DOHH2 (cell line): ENCODE measurements at regions not wholly inside any gene's neighbourhood (a gene's known extent, or its start where the extent isn't known, plus 50 kb on each side); places are given as distances from the start of the nearest gene placed in this dataset.
"Not testable (repeated sequence)": the region's sequence is repeated elsewhere in the genome, so short reads cannot be mapped to it uniquely, and the experiment has no call there.

Experiments
- EZH2phosphoT487 ChIP-seq: fragments of 200-600 bp; sonication (generic); IDR thresholded peaks from 2 replicates; pipeline ENCODE4 v1.6.1; 2017; ENCODE audit warnings: borderline replicate concordance, mild to moderate bottlenecking, antibody characterized with exemption, low read length, moderate library complexity, mixed read lengths
- TF ChIP-seq, protein P1 (sequence below): fragments of 200-600 bp; sonication (generic); IDR thresholded peaks from one replicate; pipeline ENCODE4 v1.5.1; 2014; ENCODE audit warnings: antibody characterized with exemption, mild to moderate bottlenecking, low read depth, low read length; ENCODE audit not compliant: poor library complexity, severe bottlenecking

- TF ChIP-seq, protein P1, sequence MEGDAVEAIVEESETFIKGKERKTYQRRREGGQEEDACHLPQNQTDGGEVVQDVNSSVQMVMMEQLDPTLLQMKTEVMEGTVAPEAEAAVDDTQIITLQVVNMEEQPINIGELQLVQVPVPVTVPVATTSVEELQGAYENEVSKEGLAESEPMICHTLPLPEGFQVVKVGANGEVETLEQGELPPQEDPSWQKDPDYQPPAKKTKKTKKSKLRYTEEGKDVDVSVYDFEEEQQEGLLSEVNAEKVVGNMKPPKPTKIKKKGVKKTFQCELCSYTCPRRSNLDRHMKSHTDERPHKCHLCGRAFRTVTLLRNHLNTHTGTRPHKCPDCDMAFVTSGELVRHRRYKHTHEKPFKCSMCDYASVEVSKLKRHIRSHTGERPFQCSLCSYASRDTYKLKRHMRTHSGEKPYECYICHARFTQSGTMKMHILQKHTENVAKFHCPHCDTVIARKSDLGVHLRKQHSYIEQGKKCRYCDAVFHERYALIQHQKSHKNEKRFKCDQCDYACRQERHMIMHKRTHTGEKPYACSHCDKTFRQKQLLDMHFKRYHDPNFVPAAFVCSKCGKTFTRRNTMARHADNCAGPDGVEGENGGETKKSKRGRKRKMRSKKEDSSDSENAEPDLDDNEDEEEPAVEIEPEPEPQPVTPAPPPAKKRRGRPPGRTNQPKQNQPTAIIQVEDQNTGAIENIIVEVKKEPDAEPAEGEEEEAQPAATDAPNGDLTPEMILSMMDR, result not testable (repeated sequence)
- not testable (repeated sequence) for TF ChIP-seq EZH2phosphoT487
Measured at GRCh38 chr9:66266202-66266601, 529.3 kb downstream of the FOXD4L4 start.
